Left ventricle myocardium inferior (tissue), 1 donor: ENCODE measurements at regions not wholly inside any gene's neighbourhood (a gene's known extent, or its start where the extent isn't known, plus 50 kb on each side); places are given as distances from the start of the nearest gene placed in this dataset.

Experiments
- DNase-seq: peaks from one replicate; pipeline ENCODE4 v3.0.0-alpha.2; 2020
- H3K27ac ChIP-seq: fragments of 200-600 bp; replicated peaks from 2 replicates; pipeline ENCODE4 v1.8.0; 2021
- H3K27me3 ChIP-seq: fragments of 200-600 bp; 2 replicates; pipeline ENCODE4 v1.8.0; 2021; ENCODE audit warnings: low read depth
- H3K36me3 ChIP-seq: fragments of 200-600 bp; 2 replicates; pipeline ENCODE4 v1.8.0; 2021
- H3K4me1 ChIP-seq: fragments of 200-600 bp; 2 replicates; pipeline ENCODE4 v1.8.0; 2021
- H3K4me3 ChIP-seq: fragments of 200-600 bp; 2 replicates; pipeline ENCODE4 v1.8.0; 2021; ENCODE audit warnings: mild to moderate bottlenecking, moderate library complexity
- H3K9me3 ChIP-seq: fragments of 200-600 bp; replicated peaks from 2 replicates; pipeline ENCODE4 v1.8.0; 2021
- intact Hi-C: fragments of 100-400 bp; cut with micrococcal nuclease; formaldehyde crosslinking; loops from one replicate; pipeline ENCODE4 v1.11.0; 2022
- TF ChIP-seq, protein P1 (sequence below): fragments of 200-600 bp; IDR thresholded peaks from 2 replicates; pipeline ENCODE4 v1.8.0; 2021; ENCODE audit warnings: antibody characterized with exemption, mild to moderate bottlenecking, borderline replicate concordance
- donor health status: DM: no; HTN: yes; CAD: no; lungs with severe emphysema.

DNA sequence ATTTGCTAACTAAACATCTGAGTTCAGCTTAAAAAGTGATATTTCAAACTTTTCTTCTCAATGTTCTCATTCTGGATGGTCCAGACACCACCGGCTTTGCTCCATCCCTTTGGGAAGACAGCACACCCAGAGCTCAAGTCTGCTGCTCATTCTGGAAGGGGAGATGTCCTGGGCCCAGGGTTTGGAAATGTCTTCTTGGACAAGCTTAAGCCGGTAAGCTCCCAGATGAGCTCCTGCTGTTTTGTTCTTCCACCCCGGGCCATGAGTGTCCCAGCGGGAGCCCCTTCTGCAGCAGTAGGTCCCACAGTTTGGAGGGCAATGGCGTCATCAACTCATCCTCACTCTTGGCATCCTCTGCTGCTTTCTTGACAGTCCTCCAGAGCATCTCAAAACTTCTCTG, 105.2 kb downstream of the TMEM100 start:
- TF ChIP-seq, protein P1, sequence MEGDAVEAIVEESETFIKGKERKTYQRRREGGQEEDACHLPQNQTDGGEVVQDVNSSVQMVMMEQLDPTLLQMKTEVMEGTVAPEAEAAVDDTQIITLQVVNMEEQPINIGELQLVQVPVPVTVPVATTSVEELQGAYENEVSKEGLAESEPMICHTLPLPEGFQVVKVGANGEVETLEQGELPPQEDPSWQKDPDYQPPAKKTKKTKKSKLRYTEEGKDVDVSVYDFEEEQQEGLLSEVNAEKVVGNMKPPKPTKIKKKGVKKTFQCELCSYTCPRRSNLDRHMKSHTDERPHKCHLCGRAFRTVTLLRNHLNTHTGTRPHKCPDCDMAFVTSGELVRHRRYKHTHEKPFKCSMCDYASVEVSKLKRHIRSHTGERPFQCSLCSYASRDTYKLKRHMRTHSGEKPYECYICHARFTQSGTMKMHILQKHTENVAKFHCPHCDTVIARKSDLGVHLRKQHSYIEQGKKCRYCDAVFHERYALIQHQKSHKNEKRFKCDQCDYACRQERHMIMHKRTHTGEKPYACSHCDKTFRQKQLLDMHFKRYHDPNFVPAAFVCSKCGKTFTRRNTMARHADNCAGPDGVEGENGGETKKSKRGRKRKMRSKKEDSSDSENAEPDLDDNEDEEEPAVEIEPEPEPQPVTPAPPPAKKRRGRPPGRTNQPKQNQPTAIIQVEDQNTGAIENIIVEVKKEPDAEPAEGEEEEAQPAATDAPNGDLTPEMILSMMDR: no peak
- Histone ChIP-seq H3K27me3 (peaks cover 19% of the 10 kb centered on the region), H3K27ac (no peak overlapping the region), H3K4me1 (no peaks in the 10 kb centered on the region), H3K36me3 (no peaks in the 10 kb centered on the region), H3K4me3 (no peak overlapping the region), H3K9me3 (no peaks in the 10 kb centered on the region)
- intact Hi-C loops: no loop called here
- DNase-seq: no peak

GRCh38 chr17:55614061-55614460, 102.8 kb upstream of the SMIM36 start:
- H3K4me3 ChIP-seq: no peak overlapping the region
- H3K9me3 ChIP-seq: no peaks in the 10 kb centered on the region
- peaks cover 11% of the 10 kb centered on the region for H3K27me3 ChIP-seq
- DNase-seq: no peak
- no peak overlapping the region for H3K27ac ChIP-seq
- no peaks in the 10 kb centered on the region for H3K4me1 ChIP-seq
- TF ChIP-seq, protein P1: no peak
- intact Hi-C loops: no loop called here
- no peaks in the 10 kb centered on the region for H3K36me3 ChIP-seq

GRCh38 chr17:55612691-55613141, 101.5 kb upstream of the SMIM36 start:
- intact Hi-C loops: no loop called here
- no peak overlapping the region for H3K4me3 ChIP-seq
- peaks cover 9% of the 10 kb centered on the region for H3K4me1 ChIP-seq
- H3K27me3 ChIP-seq: no peaks in the 10 kb centered on the region
- H3K9me3 ChIP-seq: no peaks in the 10 kb centered on the region
- TF ChIP-seq, protein P1: no peak
- H3K36me3 ChIP-seq: no peaks in the 10 kb centered on the region
- DNase-seq: no peak
- H3K27ac ChIP-seq: no peak overlapping the region

DNA sequence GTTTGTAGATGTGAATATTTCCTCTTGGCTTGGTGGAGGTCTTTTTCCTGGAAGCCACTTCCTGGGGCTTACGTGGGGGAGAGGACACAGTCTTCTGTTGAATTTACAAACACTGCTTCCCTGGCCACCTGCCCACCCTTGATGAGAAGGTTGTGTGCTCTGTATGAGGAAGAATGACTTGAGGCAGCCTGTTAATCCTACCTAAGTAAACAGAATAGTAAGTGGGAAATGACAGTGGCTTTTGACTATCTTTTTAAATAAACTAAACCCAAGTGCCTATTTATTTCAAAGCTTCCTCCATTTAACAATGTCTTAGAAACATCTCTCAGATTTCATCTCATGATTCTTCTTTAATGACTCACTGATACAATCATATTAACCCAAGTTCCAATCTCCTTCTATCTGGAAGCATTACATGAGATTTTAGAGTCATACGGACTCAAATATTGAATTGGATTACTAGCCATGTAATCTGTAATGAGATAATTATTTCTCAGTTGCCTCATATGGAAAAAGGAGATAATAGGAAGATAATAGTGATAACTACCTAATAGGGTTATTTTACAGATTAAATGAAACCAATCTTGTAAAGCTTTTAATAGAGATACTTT, 96.6 kb upstream of the SMIM36 start:
- Histone ChIP-seq H3K4me3 (no peak overlapping the region), H3K27ac (peak overlapping the region; percentile 44), H3K36me3 (no peaks in the 10 kb centered on the region), H3K4me1 (peaks cover 15% of the 10 kb centered on the region), H3K27me3 (no peaks in the 10 kb centered on the region), H3K9me3 (no peaks in the 10 kb centered on the region)
- intact Hi-C loops: loop anchor here (10.0 kb wide), 1 partner anchor 57 kb away; no protein-coding TSS in a partner anchor
- peak; percentile 60 for DNase-seq
- TF ChIP-seq, protein P1: no peak

DNA sequence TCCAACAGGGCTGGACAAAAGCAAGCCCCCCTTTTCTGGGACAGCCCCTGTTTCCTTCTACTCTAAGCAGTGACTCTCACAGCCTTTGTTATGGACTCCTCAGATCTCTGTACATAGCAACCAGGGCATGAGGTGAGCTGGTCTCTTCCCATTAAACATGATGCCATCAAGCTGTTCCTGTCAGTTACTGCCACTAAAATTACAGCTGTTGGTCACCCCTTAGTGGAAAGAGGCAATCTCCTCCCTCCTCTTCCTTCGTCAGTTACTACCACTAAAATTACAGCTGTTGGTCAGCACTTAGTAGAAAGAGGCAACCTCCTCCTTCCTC, 95.2 kb upstream of the SMIM36 start:
- no peak for DNase-seq
- intact Hi-C loops: loop anchor here (10.0 kb wide), 1 partner anchor 58 kb away; no protein-coding TSS in a partner anchor
- TF ChIP-seq, protein P1: no peak
- Histone ChIP-seq H3K27ac (no peak overlapping the region), H3K27me3 (no peaks in the 10 kb centered on the region), H3K9me3 (peaks cover 8% of the 10 kb centered on the region), H3K4me3 (no peak overlapping the region), H3K4me1 (peaks cover 15% of the 10 kb centered on the region), H3K36me3 (no peaks in the 10 kb centered on the region)
